Panc1 (cell line): ENCODE measurements at regions not wholly inside any gene's neighbourhood (a gene's known extent, or its start where the extent isn't known, plus 50 kb on each side); places are given as distances from the start of the nearest gene placed in this dataset.

Experiments
- POLR2AphosphoS5 ChIP-seq: IDR thresholded peaks from 2 replicates; pipeline ENCODE4 v1.6.1; 2012; ENCODE audit warnings: mild to moderate bottlenecking, low read depth, low read length, moderate library complexity
- SIN3A ChIP-seq: IDR thresholded peaks from 2 replicates; pipeline ENCODE4 v1.6.1; 2012; ENCODE audit warnings: low read depth, mild to moderate bottlenecking, low read length, moderate library complexity, borderline replicate concordance; ENCODE audit not compliant: insufficient read depth
- TCF7L2 ChIP-seq: IDR thresholded peaks from 2 replicates; pipeline ENCODE4 v1.6.1; 2011; ENCODE audit warnings: mild to moderate bottlenecking, low read depth, low read length, inconsistent platforms
- TF ChIP-seq, protein P1 (sequence below): fragments of 450-650 bp; IDR thresholded peaks from 2 replicates; pipeline ENCODE4 v1.5.1; 2017; ENCODE audit warnings: mild to moderate bottlenecking

DNA sequence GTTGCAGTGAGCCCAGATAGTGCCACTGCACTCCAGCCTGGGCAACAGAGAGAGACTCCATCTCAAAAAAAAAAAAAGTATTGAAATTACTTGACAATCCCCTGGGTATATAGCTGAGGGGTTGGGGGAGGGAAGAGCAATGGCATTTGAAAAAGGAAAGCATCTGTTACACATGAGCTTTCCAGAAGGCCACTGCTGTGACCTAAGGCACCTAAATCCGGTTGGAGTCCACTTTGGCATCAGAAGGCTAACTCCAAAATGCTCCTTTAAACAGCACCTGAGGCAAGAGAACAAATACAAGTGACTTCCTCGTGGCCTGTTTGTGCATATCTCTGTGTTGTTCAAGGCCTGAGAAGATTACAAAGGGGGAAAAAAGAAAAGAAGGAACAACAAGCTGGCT is 74.8 kb upstream of the PALS2 start:
- TF ChIP-seq POLR2AphosphoS5 (no peak), TCF7L2 (no peak), SIN3A (no peak)
- TF ChIP-seq, protein P1, sequence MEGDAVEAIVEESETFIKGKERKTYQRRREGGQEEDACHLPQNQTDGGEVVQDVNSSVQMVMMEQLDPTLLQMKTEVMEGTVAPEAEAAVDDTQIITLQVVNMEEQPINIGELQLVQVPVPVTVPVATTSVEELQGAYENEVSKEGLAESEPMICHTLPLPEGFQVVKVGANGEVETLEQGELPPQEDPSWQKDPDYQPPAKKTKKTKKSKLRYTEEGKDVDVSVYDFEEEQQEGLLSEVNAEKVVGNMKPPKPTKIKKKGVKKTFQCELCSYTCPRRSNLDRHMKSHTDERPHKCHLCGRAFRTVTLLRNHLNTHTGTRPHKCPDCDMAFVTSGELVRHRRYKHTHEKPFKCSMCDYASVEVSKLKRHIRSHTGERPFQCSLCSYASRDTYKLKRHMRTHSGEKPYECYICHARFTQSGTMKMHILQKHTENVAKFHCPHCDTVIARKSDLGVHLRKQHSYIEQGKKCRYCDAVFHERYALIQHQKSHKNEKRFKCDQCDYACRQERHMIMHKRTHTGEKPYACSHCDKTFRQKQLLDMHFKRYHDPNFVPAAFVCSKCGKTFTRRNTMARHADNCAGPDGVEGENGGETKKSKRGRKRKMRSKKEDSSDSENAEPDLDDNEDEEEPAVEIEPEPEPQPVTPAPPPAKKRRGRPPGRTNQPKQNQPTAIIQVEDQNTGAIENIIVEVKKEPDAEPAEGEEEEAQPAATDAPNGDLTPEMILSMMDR, result no peak
